ENCODE measurements at regions not wholly inside any gene's neighbourhood (a gene's known extent, or its start where the extent isn't known, plus 50 kb on each side); places are given as distances from the start of the nearest gene placed in this dataset.

GRCh38 chr2:150856596-150857281 is 369.3 kb upstream of the RND3 start:
- TF ChIP-seq EZH2 (IDR thresholded peaks at IDR 0.05; ENCODE audit: borderline replicate concordance, low read depth, low read length, severe bottlenecking) (no peak), POLR2AphosphoS5 (IDR thresholded peaks at IDR 0.05; ENCODE audit: insufficient read depth, low read depth, low read length) (no peak), POLR2A (IDR thresholded peaks at IDR 0.05; ENCODE audit: low read depth, low read length) (no peak), MYC (IDR thresholded peaks at IDR 0.05; ENCODE audit: low read depth, low read length) (no peak), JUN (IDR thresholded peaks at IDR 0.05; ENCODE audit: borderline replicate concordance, insufficient read depth, insufficient read length, low read depth) (no peak), FOS (IDR thresholded peaks at IDR 0.05; ENCODE audit: borderline replicate concordance, insufficient read depth, low read length) (no peak), MAX (IDR thresholded peaks at IDR 0.05; ENCODE audit: insufficient read depth, insufficient read length) (no peak), GATA2 (IDR thresholded peaks at IDR 0.05; ENCODE audit: insufficient read depth, insufficient read length, low read depth, low read length) (no peak)
- TF ChIP-seq, protein P1, sequence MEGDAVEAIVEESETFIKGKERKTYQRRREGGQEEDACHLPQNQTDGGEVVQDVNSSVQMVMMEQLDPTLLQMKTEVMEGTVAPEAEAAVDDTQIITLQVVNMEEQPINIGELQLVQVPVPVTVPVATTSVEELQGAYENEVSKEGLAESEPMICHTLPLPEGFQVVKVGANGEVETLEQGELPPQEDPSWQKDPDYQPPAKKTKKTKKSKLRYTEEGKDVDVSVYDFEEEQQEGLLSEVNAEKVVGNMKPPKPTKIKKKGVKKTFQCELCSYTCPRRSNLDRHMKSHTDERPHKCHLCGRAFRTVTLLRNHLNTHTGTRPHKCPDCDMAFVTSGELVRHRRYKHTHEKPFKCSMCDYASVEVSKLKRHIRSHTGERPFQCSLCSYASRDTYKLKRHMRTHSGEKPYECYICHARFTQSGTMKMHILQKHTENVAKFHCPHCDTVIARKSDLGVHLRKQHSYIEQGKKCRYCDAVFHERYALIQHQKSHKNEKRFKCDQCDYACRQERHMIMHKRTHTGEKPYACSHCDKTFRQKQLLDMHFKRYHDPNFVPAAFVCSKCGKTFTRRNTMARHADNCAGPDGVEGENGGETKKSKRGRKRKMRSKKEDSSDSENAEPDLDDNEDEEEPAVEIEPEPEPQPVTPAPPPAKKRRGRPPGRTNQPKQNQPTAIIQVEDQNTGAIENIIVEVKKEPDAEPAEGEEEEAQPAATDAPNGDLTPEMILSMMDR (IDR thresholded peaks at IDR 0.05; ENCODE audit: extremely low read depth in 1 of 2, insufficient read depth in 1 of 2, low read depth in 1 of 2, low read length in 2 of 2): no peak
- FAIRE-seq: no peak
- Histone ChIP-seq H3K4me3 (replicated peaks in 1 of 3; ENCODE audit: insufficient read depth in 1 of 3, low read depth in 1 of 3, low read length in 3 of 3) (no peak overlapping the region), H3K27ac (ENCODE audit: insufficient read depth, low read depth, low read length) (no peak overlapping the region), H2AFZ (ENCODE audit: low read depth, low read length) (no peak overlapping the region), H3K9me3 (replicated peaks; ENCODE audit: control insufficient read depth, insufficient read depth, low read length) (no peaks in the 10 kb centered on the region), H3K27me3 (ENCODE audit: control insufficient read depth in 2 of 2, insufficient read depth in 2 of 2, low read length in 2 of 2) (no peaks in the 10 kb centered on the region), H3K9ac (replicated peaks; ENCODE audit: extremely low read depth, insufficient read depth, low read length) (no peak overlapping the region), H3K79me2 (ENCODE audit: control insufficient read depth, insufficient read depth, low read length) (no peaks in the 10 kb centered on the region), H3K36me3 (ENCODE audit: control insufficient read depth in 2 of 2, extremely low read depth in 1 of 2, insufficient read depth in 2 of 2, low read length in 2 of 2) (no peaks in the 10 kb centered on the region), H3K4me2 (ENCODE audit: insufficient read depth, low read length) (no peak overlapping the region), H3K9me1 (replicated peaks; ENCODE audit: control insufficient read depth, extremely low read depth, insufficient read depth, low read length) (no peaks in the 10 kb centered on the region), H3K4me1 (ENCODE audit: control insufficient read depth, extremely low read depth, insufficient read depth, low read length) (no peaks in the 10 kb centered on the region), H4K20me1 (replicated peaks; ENCODE audit: control insufficient read depth, extremely low read depth, insufficient read depth, low read length) (no peaks in the 10 kb centered on the region)
- intact Hi-C loops (cut with micrococcal nuclease) (no loop called here), dilution Hi-C loops (cut with MboI; ENCODE audit: extremely low pct_ligation_motif_present, low sequenced_read_pairs) (no loop called here)
- no peak for DNase-seq (ENCODE audit: low read depth, low spot score)
- CTCF ChIA-PET: no interaction called here
- BruUV-seq (replicated peaks): no TSS peak
- POLR2A ChIA-PET: no interaction called here

All from endothelial cell of umbilical vein (primary cell).